ENCODE measurements at regions not wholly inside any gene's neighbourhood (a gene's known extent, or its start where the extent isn't known, plus 50 kb on each side); places are given as distances from the start of the nearest gene placed in this dataset.

DNA sequence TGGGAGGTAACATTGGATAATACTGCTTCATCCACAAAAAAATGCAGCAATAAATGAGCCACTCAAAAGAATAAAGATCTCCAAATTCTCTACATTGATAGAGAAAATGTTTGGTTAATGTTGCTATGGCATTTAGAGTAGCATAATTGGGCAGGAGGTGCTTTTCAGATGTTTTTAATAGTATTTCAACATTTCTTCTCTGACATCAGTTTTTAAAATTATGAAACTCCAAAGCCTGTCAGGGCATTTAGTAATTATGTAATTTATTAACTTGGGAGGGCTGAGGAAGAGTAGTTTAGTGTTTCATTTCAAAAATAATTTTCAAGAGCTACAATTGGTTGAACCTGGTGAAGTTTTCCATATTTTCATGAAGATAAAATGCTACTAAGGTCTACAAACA, 211.3 kb upstream of the INTU start:
- no peak overlapping the region for H3K4me3 ChIP-seq (replicated peaks; ENCODE audit: insufficient read depth, low read length)
- no peaks in the 10 kb centered on the region for H3K27me3 ChIP-seq (ENCODE audit: insufficient read depth, poor library complexity, severe bottlenecking)
- no peak for DNase-seq (ENCODE audit: low read depth in 1 of 2, low spot score in 1 of 2)
- H3K27ac ChIP-seq (replicated peaks): no peak overlapping the region
- TF ChIP-seq POLR2AphosphoS5 (IDR thresholded peaks at IDR 0.05; ENCODE audit: low read depth): no peak
- TF ChIP-seq SPI1 (IDR thresholded peaks at IDR 0.05; ENCODE audit: borderline replicate concordance, low read depth): no peak
- TF ChIP-seq, protein P1, sequence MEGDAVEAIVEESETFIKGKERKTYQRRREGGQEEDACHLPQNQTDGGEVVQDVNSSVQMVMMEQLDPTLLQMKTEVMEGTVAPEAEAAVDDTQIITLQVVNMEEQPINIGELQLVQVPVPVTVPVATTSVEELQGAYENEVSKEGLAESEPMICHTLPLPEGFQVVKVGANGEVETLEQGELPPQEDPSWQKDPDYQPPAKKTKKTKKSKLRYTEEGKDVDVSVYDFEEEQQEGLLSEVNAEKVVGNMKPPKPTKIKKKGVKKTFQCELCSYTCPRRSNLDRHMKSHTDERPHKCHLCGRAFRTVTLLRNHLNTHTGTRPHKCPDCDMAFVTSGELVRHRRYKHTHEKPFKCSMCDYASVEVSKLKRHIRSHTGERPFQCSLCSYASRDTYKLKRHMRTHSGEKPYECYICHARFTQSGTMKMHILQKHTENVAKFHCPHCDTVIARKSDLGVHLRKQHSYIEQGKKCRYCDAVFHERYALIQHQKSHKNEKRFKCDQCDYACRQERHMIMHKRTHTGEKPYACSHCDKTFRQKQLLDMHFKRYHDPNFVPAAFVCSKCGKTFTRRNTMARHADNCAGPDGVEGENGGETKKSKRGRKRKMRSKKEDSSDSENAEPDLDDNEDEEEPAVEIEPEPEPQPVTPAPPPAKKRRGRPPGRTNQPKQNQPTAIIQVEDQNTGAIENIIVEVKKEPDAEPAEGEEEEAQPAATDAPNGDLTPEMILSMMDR (IDR thresholded peaks at IDR 0.05; ENCODE audit: insufficient read depth, low read length): no peak
- no peak for TF ChIP-seq GABPA (IDR thresholded peaks at IDR 0.05; ENCODE audit: low read depth)
- TF ChIP-seq, protein P2, sequence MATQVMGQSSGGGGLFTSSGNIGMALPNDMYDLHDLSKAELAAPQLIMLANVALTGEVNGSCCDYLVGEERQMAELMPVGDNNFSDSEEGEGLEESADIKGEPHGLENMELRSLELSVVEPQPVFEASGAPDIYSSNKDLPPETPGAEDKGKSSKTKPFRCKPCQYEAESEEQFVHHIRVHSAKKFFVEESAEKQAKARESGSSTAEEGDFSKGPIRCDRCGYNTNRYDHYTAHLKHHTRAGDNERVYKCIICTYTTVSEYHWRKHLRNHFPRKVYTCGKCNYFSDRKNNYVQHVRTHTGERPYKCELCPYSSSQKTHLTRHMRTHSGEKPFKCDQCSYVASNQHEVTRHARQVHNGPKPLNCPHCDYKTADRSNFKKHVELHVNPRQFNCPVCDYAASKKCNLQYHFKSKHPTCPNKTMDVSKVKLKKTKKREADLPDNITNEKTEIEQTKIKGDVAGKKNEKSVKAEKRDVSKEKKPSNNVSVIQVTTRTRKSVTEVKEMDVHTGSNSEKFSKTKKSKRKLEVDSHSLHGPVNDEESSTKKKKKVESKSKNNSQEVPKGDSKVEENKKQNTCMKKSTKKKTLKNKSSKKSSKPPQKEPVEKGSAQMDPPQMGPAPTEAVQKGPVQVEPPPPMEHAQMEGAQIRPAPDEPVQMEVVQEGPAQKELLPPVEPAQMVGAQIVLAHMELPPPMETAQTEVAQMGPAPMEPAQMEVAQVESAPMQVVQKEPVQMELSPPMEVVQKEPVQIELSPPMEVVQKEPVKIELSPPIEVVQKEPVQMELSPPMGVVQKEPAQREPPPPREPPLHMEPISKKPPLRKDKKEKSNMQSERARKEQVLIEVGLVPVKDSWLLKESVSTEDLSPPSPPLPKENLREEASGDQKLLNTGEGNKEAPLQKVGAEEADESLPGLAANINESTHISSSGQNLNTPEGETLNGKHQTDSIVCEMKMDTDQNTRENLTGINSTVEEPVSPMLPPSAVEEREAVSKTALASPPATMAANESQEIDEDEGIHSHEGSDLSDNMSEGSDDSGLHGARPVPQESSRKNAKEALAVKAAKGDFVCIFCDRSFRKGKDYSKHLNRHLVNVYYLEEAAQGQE (IDR thresholded peaks at IDR 0.05; ENCODE audit: insufficient replicate concordance, low read depth): no peak

DNA sequence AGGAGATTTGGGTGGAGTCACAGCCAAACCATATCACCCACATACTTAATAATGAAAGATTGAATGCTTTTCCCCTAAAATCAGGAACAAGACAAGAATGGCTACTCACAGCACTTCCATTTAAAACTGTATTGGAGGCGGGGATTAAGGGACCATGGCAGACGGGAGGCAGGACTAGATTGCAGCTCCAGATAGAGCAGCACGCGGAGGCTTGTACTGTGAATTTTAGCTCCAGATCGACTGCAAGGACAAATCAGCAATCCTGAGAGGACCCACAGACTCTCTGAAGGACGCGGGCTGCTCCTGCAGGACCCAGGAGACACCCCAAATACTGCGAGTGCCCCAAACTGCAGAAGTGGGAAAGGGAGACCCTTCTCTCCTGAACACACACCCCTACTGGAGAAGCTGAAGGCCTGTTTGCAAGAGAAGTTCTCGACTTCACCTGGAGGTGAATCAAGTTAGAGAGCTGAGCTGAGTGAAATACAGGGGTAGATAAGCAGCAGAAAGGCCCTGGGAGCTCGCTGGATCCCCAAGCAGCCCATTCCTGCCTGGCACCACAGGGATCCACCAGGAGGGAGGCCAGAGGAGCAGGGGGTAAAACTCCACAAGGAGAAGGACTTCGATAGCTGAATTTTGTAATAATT, 207.4 kb upstream of the INTU start:
- no peaks in the 10 kb centered on the region for H3K27me3 ChIP-seq (ENCODE audit: insufficient read depth, poor library complexity, severe bottlenecking)
- TF ChIP-seq, protein P1 (IDR thresholded peaks at IDR 0.05; ENCODE audit: insufficient read depth, low read length): no peak
- TF ChIP-seq, protein P2 (IDR thresholded peaks at IDR 0.05; ENCODE audit: insufficient replicate concordance, low read depth): no peak
- TF ChIP-seq SPI1 (IDR thresholded peaks at IDR 0.05; ENCODE audit: borderline replicate concordance, low read depth) (no peak), POLR2AphosphoS5 (IDR thresholded peaks at IDR 0.05; ENCODE audit: low read depth) (no peak), GABPA (IDR thresholded peaks at IDR 0.05; ENCODE audit: low read depth) (no peak)
- DNase-seq (ENCODE audit: low read depth in 1 of 2, low spot score in 1 of 2): no peak

DNA sequence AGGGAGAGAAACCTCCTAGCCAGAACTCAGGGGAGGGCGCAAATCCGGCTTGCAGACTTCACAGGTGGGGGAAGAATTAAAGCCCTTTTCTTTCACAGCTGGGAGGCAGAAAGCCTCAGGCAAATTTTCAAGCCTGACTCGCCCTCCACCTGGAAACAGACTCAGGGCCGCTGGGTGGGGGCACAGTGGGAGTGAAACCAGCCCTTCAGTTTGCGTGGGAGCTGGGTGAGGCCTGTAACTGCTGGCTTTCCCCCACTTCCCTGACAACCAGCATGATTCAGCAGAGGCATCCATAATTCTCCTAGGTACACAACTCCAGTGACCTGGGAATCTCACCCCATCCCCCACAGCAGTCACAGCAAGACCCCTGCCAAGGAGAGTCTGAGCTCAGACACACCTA, 206.9 kb upstream of the INTU start:
- Histone ChIP-seq H3K27ac (replicated peaks) (no peak overlapping the region), H3K27me3 (ENCODE audit: insufficient read depth, poor library complexity, severe bottlenecking) (no peaks in the 10 kb centered on the region), H3K4me3 (replicated peaks; ENCODE audit: insufficient read depth, low read length) (no peak overlapping the region)
- no peak for DNase-seq (ENCODE audit: low read depth in 1 of 2, low spot score in 1 of 2)
- TF ChIP-seq, protein P1 (IDR thresholded peaks at IDR 0.05; ENCODE audit: insufficient read depth, low read length): no peak
- TF ChIP-seq SPI1 (IDR thresholded peaks at IDR 0.05; ENCODE audit: borderline replicate concordance, low read depth) (no peak), GABPA (IDR thresholded peaks at IDR 0.05; ENCODE audit: low read depth) (no peak), POLR2AphosphoS5 (IDR thresholded peaks at IDR 0.05; ENCODE audit: low read depth) (no peak)
- TF ChIP-seq, protein P2 (IDR thresholded peaks at IDR 0.05; ENCODE audit: insufficient replicate concordance, low read depth): no peak

More for the DNA sequence above, 207.4 kb upstream of the INTU start:
- Histone ChIP-seq H3K4me3 (replicated peaks; ENCODE audit: insufficient read depth, low read length) (no peak overlapping the region), H3K27ac (replicated peaks) (no peak overlapping the region)

Measured in HL-60 (cell line).